Testis (tissue), 2 donors: ENCODE measurements at regions not wholly inside any gene's neighbourhood (a gene's known extent, or its start where the extent isn't known, plus 50 kb on each side); places are given as distances from the start of the nearest gene placed in this dataset.

Experiments
- DNase-seq: peaks from one replicate; pipeline ENCODE4 v3.0.0-alpha.2; 2019
- H3K27ac ChIP-seq, 2 donors: fragments of 200-600 bp; sonication (generic); one replicate each; pipeline ENCODE4 v1.5.1; 2019
- H3K27me3 ChIP-seq: fragments of 200-600 bp; sonication (generic); one replicate; pipeline ENCODE4 v1.5.1; 2019
- H3K36me3 ChIP-seq: fragments of 200-600 bp; sonication (generic); one replicate; pipeline ENCODE4 v1.5.1; 2017; ENCODE audit warnings: low read depth; ENCODE audit errors: missing control alignments
- H3K4me1 ChIP-seq: fragments of 200-600 bp; sonication (generic); one replicate; pipeline ENCODE4 v1.5.1; 2019
- H3K4me3 ChIP-seq, 2 donors: fragments of 200-600 bp; sonication (generic); one replicate each; pipeline ENCODE4 v1.5.1; 2017 to 2019
- H3K9me3 ChIP-seq: fragments of 200-600 bp; sonication (generic); one replicate; pipeline ENCODE4 v1.5.1; 2017
- POLR2A ChIP-seq: fragments of 450-650 bp; IDR thresholded peaks from one replicate; pipeline ENCODE4 v1.6.1; 2017; ENCODE audit warnings: antibody characterized with exemption, mild to moderate bottlenecking, moderate library complexity
- WGBS, 2 donors: methylation state at CpG; one replicate each; pipeline ENCODE4 v1.1.5; 2018; 5-methylcytosine and 5-hydroxymethylcytosine counted together
- intact Hi-C: fragments of 100-400 bp; cut with DNase I; formaldehyde crosslinking; loops from one replicate; pipeline ENCODE4 v1.15.1; 2023; ENCODE audit warnings: low total_unique reads
- TF ChIP-seq, protein P1 (sequence below), 3 experiments: fragments of 450-650 bp in 2 of 3; fragments of 200-600 bp in 1 of 3; sonication (generic) in 1 of 3; IDR thresholded peaks; one replicate each; pipeline ENCODE4 v1.5.1; 2016 to 2019; ENCODE audit warnings: antibody characterized with exemption in 3 of 3, mild to moderate bottlenecking in 2 of 3, moderate library complexity in 1 of 3

DNA sequence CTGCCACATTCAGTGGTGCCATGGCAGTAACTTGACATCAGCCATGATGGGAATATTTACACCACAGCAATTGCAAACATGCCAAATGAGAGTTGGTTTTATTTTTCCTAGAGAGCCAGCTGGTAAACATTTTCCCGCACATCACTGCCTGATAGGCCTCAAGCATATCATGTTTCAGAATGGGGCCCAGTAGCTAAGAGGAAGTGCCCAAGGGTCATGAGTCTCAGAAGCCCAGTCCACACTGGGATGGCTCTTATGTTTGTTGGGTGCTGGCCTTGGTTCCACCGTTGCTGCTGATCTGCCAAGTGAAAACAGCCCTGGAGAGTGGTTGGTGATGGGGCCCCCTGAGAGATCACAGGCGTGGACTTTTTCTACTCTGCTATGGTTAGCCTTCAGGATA, 64.3 kb upstream of the NAV2 start:
- Histone ChIP-seq H3K27me3 (no peaks in the 10 kb centered on the region), H3K27ac (no peak overlapping the region), H3K36me3 (no peaks in the 10 kb centered on the region), H3K4me1 (no peaks in the 10 kb centered on the region), H3K9me3 (no peaks in the 10 kb centered on the region), H3K4me3 (no peak overlapping the region)
- intact Hi-C loops = no loop called here
- WGBS, 2 donors = 80 to 92% methylated on average over 3 of the region's 3 CpGs
- no peak for DNase-seq
- TF ChIP-seq, protein P1, sequence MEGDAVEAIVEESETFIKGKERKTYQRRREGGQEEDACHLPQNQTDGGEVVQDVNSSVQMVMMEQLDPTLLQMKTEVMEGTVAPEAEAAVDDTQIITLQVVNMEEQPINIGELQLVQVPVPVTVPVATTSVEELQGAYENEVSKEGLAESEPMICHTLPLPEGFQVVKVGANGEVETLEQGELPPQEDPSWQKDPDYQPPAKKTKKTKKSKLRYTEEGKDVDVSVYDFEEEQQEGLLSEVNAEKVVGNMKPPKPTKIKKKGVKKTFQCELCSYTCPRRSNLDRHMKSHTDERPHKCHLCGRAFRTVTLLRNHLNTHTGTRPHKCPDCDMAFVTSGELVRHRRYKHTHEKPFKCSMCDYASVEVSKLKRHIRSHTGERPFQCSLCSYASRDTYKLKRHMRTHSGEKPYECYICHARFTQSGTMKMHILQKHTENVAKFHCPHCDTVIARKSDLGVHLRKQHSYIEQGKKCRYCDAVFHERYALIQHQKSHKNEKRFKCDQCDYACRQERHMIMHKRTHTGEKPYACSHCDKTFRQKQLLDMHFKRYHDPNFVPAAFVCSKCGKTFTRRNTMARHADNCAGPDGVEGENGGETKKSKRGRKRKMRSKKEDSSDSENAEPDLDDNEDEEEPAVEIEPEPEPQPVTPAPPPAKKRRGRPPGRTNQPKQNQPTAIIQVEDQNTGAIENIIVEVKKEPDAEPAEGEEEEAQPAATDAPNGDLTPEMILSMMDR (IDR thresholded peaks at IDR 0.05) = no peak
- TF ChIP-seq POLR2A = no peak

DNA sequence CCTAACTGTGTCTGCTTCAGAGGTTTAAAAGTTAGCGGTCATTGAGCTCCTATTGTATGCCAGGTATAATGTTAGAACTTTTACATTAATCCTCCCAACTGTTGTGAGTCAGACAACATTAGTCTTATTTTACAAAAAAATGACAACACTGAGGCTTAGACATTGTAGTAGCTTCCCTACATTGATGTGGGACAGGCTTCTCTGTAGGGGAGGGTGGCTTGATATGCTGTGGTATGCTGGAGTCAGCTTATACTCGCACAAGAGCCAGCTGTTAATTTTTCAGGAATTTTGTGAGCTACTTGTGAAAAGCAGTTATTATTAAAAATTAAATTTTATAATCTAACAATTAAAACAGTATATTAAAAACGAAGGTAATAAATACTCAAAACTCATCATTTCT, 64.8 kb upstream of the NAV2 start:
- H3K36me3 ChIP-seq = no peaks in the 10 kb centered on the region
- no peak for TF ChIP-seq POLR2A
- TF ChIP-seq, protein P1 (IDR thresholded peaks at IDR 0.05) = no peak
- H3K4me3 ChIP-seq = no peak overlapping the region
- H3K4me1 ChIP-seq = no peaks in the 10 kb centered on the region
- H3K27ac ChIP-seq = no peak overlapping the region
- DNase-seq = no peak
- H3K9me3 ChIP-seq = no peaks in the 10 kb centered on the region
- intact Hi-C loops = no loop called here
- H3K27me3 ChIP-seq = no peaks in the 10 kb centered on the region
- 88 to 98% methylated on average over 3 of the region's 3 CpGs for WGBS, 2 donors

DNA sequence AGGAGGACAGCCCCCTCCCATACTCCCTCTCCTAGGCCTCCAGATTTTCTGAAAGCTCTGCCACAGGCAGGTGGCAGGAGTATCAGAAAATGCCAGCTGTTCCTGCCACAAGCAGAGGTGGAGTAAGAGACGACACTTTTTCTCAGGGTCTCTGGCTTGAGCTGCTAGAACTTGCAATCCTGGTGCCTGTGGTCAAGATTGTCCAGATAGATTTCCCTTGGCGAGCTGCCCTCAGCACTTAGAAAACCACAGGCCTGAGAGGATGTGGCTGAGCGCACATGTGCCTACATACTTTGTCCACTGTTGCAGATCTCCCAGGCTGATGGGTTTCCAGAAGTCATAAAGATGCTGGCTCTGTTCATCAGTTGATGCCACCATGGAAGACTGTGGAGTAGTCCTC, 65.7 kb upstream of the NAV2 start:
- H3K27me3 ChIP-seq = no peaks in the 10 kb centered on the region
- no peaks in the 10 kb centered on the region for H3K4me1 ChIP-seq
- WGBS, 2 donors = 92% methylated on average over 3 of the region's 3 CpGs
- intact Hi-C loops = no loop called here
- H3K9me3 ChIP-seq = no peaks in the 10 kb centered on the region
- TF ChIP-seq, protein P1 (IDR thresholded peaks at IDR 0.05) = no peak
- no peak for TF ChIP-seq POLR2A
- no peaks in the 10 kb centered on the region for H3K36me3 ChIP-seq
- no peak for DNase-seq
- no peak overlapping the region for H3K27ac ChIP-seq
- H3K4me3 ChIP-seq = no peak overlapping the region

DNA sequence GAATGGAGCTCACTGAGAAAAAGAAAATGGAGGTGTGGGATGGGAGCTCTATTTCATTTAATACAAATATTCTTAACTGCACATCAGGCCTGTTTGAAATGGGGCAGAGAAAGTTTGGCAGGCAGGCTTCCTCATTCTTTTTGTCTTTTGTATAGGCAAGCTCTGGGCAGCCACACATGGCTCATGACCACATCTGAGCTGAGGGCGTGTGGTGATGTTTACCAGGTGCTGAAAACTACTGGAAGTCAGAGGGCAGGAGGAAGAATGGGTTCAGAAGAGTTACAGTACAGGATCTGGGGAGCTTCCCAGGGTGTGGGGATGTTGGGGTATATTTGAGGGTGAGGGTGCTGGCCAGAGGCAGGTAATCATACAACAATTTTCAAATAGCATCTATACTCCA, 66.3 kb upstream of the NAV2 start:
- no peak for DNase-seq
- H3K27me3 ChIP-seq = no peaks in the 10 kb centered on the region
- no peak overlapping the region for H3K27ac ChIP-seq
- 94 to 100% methylated on average over 1 of the region's 1 CpG for WGBS, 2 donors
- intact Hi-C loops = no loop called here
- H3K9me3 ChIP-seq = no peaks in the 10 kb centered on the region
- H3K36me3 ChIP-seq = no peaks in the 10 kb centered on the region
- no peak overlapping the region for H3K4me3 ChIP-seq
- no peaks in the 10 kb centered on the region for H3K4me1 ChIP-seq
- TF ChIP-seq, protein P1 (IDR thresholded peaks at IDR 0.05) = no peak
- TF ChIP-seq POLR2A = no peak

DNA sequence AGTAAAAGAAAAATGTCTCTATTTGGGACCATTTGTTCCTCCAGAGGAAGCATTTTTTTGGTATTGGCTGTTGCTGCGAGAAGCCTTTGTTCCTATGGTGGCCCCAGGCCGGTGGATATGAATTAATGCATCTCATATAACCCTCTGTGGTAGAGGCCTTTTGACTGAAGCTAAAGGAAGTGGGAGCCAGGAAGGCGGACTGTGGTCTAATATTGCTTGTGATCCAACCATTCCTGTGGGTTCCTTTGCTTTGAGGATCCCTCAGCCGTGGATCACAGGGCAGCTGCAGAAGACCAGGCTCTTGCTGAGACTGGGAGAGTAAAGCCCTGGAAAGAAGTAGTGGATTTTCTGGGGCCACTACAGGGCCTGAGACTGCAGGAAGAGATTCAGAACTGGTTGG, 68.3 kb upstream of the NAV2 start:
- Histone ChIP-seq H3K4me3 (no peak overlapping the region), H3K9me3 (no peaks in the 10 kb centered on the region), H3K27ac (no peak overlapping the region), H3K4me1 (no peaks in the 10 kb centered on the region), H3K36me3 (no peaks in the 10 kb centered on the region), H3K27me3 (no peaks in the 10 kb centered on the region)
- 93 to 94% methylated on average over 4 of the region's 4 CpGs for WGBS, 2 donors
- TF ChIP-seq, protein P1 (IDR thresholded peaks at IDR 0.05) = no peak
- TF ChIP-seq POLR2A = no peak
- no peak for DNase-seq
- intact Hi-C loops = no loop called here
